ENCODE measurements at regions not wholly inside any gene's neighbourhood (a gene's known extent, or its start where the extent isn't known, plus 50 kb on each side); places are given as distances from the start of the nearest gene placed in this dataset.
"Not testable (repeated sequence)": the region's sequence is repeated elsewhere in the genome, so short reads cannot be mapped to it uniquely, and the experiment has no call there.

DNA sequence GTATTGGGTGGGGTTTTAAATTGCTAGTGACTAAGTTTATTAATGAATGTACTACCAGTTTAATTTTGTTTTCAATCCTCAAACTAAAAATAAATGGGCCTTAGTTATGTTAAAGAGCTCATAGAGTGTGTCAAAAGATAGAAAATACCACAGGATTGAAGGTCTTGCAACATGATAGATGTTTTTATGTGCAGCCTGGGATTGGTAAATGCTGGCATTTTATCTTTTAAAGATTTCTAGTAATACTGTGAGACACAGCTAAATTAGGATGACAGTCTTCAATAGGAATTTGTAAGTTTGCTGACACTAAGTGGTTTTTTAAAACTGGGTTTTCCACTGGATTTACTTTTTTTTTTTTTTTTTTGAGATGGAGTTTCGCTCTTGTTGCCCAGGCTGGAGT, 122.3 kb downstream of the HAUS1 start:
- no peak for DNase-seq (ENCODE audit: low spot score)

GRCh38 chr18:46229641-46230040, 125.5 kb downstream of the HAUS1 start:
- DNase-seq (ENCODE audit: low spot score): not testable (repeated sequence)

DNA sequence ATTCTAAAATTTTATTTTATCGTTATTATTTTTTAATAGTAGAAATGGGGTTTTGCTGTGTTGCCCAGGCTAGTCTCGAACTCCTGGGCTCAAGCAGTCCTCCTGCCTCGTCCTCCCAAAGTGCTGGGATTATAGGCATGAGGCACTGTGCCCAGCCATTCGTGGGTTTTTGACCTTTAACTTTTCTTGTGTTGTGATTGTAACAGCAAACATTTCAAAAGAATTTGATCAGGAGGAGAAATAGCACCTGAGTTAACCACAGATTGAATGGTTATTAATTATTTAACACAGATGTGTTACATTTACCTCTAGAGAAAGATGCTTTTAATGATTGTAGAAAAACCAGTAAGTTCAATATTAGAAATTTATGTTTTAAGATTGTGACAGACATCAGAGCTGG, 132.0 kb downstream of the HAUS1 start:
- no peak for DNase-seq (ENCODE audit: low spot score)

GRCh38 chr18:46237891-46238290, 133.7 kb downstream of the HAUS1 start:
- DNase-seq (ENCODE audit: low spot score): no peak

DNA sequence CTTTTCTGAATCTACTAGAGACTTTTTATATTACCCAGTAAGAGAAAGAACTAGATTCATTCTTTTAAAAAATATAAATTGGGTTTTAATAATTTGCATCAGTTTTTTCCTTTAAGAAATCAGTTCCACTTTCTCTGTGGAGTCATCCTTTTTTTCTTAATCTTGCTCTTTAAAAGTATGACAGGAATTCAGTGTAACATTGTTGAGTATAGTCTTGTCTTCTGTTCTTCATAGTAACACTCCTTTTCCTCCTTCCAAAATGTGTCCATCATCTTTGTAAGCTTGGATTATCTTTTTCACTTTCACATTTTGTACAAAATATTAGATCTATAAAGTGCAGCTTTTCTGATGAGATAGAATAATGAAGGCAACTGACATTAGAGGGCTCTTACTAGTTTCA, 135.4 kb downstream of the HAUS1 start:
- no peak for DNase-seq (ENCODE audit: low spot score)

- no peak for DNase-seq (ENCODE audit: low spot score)
Observed at GRCh38 chr18:46239998-46240397, 135.8 kb downstream of the HAUS1 start.

DNA sequence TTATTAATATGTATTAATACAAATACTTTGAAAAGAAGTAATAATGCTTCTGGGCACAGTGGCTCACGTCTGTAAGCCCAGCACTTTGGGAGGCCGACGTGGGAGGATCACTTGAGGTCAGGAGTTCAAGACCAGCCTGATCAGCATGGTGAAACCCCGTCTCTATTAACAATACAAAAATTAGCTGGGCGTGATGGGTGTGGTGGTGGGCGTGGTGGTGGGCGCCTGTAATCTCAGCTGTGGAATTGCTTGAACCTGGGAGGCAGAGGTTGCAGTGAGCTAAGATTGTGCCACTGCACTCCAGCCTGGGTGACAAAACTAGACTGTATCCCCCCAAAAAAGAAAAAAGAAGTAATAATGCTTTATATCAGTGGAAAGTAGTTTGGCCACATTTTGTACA, 137.2 kb downstream of the HAUS1 start:
- not testable (repeated sequence) for DNase-seq (ENCODE audit: low spot score)

GRCh38 chr18:46242183-46242582, 138.0 kb downstream of the HAUS1 start:
- no peak for DNase-seq (ENCODE audit: low spot score)

DNA sequence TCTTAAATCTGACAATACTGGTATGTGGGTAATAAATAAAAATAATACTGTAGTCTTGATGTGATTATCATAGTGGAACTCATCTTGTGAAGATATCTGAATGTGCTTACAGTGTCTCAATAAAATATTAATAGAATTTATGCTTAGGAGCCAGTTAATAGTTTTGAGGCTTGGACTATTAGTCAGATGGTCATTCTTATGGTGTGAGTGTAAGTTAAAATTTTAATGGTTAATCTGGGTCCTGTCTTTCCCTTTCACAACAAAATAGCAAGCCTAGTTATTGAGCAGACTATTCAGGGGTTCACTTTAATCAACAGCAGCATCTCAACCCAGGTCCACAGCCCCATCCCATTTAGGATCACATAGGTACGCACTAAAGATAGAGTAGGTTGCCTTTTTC, 138.9 kb downstream of the HAUS1 start:
- DNase-seq (ENCODE audit: low spot score): no peak

DNA sequence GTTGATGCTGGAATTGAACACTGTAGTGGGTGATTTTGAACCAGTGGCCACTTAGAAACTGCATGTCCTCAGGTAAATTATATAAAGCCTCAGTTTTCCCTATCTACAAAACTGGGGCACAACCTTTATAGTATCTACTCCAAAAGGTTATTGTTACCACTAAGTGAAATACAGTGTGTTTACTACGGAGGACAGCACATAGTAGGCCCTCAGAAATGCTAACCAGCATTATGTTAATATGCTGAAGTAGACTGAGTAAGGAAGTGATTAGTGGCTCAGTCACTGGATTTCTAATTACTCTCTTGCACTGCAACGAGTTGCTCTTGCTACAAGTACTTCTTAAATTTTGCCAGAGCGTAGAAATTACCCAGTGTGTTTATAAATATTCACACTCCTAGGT, 139.5 kb downstream of the HAUS1 start:
- DNase-seq (ENCODE audit: low spot score): no peak

DNA sequence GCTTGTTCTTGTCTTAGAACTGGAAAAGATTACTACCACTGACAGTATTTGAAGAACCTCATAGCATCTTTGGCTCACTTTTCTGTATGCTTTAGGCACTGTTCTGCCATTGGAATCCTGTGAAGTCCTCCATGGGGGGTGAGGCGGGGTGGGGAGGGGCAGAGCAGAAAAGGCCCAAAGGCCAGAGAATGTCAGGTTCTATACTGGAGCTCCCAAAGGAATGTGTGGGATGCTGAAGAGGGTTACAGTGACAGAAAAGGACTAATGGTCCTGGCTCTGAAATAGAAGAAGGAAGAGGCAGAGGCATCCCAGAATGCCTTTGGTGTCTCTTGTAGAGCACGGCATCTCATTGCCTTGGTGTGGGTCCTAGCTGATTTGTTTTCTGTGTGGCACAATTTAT, 141.9 kb downstream of the HAUS1 start:
- DNase-seq (ENCODE audit: low spot score): no peak

GRCh38 chr18:46247942-46248341, 143.8 kb downstream of the HAUS1 start:
- no peak for DNase-seq (ENCODE audit: low spot score)

DNA sequence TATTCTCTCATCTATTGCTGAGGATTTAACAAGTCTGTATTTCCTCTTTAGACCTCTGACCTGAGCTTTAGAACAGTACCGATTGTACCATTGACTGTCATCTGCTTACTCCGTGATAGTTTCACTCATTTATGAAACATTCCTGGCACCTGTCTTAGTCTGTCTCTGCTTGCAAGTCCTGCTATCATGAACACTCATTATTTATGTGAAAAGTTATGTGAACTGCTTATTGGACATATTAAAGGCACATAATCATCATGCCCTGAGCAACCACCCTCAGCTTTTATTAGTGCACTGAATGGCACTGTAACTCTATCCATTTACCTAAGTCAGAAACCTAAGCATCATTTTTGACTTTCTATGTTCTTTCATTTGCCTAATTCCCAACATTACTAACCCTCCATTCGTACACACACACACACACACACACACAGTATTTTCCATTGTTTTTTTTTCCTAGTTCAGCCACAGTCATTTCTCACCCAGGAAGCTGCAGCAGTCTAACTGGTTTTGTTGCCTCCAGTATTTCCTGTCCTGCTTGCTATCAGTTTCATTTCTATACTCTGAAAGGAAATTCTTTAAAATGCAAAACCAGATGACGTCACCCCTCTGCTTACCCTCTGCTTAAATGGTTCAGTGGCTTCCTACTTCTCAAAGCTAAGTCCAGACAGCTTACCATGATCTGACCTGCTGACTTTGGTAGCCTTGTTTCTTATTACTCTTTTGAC, 146.1 kb downstream of the HAUS1 start:
- DNase-seq (ENCODE audit: low spot score): peak; percentile 66

DNA sequence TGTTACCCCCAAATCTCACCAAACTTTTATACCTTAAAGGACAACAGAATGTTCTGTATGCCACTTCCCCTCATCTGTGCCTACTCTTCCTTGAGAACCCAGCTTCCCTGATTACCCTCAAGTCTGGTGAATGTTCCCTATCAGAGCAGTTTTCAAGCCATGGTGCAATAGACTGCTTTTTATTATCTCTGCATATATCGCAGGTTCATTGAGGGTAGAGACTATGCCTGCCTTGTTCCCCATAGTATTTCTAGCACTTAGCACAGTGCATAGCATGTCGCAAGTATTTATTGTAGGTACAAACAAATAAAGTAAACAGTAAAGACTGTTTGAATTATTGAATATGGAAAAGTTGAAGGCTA, 146.6 kb downstream of the HAUS1 start:
- no peak for DNase-seq (ENCODE audit: low spot score)

GRCh38 chr18:46252759-46253158, 148.6 kb downstream of the HAUS1 start:
- no peak for DNase-seq (ENCODE audit: low spot score)

GRCh38 chr18:46253498-46253897, 149.3 kb downstream of the HAUS1 start:
- no peak for DNase-seq (ENCODE audit: low spot score)

GRCh38 chr18:46256078-46256477, 151.9 kb downstream of the HAUS1 start:
- DNase-seq (ENCODE audit: low spot score): no peak

DNA sequence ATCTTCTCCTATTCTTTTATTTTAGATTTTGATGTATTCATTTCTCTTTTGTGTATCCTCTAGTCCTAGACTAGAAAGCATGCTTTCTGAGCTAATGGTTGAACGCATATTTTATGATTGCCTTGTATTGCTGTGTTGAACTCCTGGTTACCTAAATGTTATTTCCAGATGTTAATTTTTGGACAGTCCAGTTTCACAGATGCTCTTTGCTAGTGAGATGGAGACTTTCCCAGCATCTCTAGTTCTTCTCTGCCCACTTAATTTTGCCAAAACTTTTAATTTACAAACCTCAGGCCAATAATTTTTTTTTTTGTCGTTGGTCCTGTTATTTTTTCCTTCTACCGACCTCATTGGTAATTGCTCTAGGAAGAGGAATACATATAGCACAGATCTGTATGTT, 153.2 kb downstream of the HAUS1 start:
- DNase-seq (ENCODE audit: low spot score): no peak

- no peak for DNase-seq (ENCODE audit: low spot score)
Observed at GRCh38 chr18:46260016-46260878, 156.1 kb downstream of the HAUS1 start.

- no peak for DNase-seq (ENCODE audit: low spot score)
Observed at GRCh38 chr18:46260879-46261143, 156.6 kb downstream of the HAUS1 start.

- DNase-seq (ENCODE audit: low spot score): no peak
Observed at GRCh38 chr18:46261799-46262198, 157.6 kb downstream of the HAUS1 start.

GRCh38 chr18:46262856-46263255, 158.7 kb downstream of the HAUS1 start:
- no peak for DNase-seq (ENCODE audit: low spot score)

GRCh38 chr18:46264255-46264654, 160.1 kb downstream of the HAUS1 start:
- DNase-seq (ENCODE audit: low spot score): no peak

Measured in mucosa of gallbladder (tissue), 1 donor.